GM03348 (cell line): ENCODE measurements at regions not wholly inside any gene's neighbourhood (a gene's known extent, or its start where the extent isn't known, plus 50 kb on each side); places are given as distances from the start of the nearest gene placed in this dataset.

Source experiments
- DNase-seq: peaks from one replicate; pipeline ENCODE4 v3.0.0; 2012; ENCODE audit warnings: low spot score

DNA sequence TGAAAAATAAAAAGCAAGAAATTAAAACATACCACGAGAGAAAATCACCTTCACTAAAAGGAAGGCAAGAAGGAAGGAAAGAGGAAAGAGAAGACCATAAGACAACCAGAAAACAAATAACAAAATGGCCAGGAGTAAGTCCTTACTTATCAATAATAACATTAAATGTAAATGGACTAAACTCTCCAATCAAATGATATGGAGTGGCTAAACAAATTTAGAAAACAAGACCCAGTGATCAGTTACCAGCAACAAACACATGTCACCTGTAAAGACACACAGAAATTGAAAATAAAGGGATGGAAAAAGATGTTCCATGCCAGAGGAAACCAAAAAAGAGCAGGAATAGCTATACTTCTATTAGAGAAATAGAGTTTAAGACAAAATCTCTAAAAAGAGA, 85.0 kb upstream of the SLC38A4 start:
- DNase-seq = no peak

DNA sequence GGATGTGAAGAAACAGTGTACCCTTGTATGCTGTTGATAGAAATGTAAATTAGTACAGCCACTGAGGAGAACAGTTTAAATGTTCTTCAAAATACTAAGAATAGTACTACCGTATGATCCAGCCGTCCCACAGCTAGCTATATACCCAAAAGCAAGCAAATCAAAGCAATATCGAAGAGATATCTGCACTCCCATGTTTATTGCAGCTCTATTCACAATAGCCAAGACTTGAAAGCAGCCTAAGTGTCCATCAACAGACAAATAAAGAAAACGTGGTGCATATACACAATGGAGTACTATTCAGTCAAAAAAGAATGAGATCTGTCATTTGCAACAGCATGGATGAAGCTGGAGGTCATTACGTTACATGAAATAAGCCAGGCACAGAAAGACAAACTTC, 88.5 kb upstream of the SLC38A4 start:
- no peak for DNase-seq

DNA sequence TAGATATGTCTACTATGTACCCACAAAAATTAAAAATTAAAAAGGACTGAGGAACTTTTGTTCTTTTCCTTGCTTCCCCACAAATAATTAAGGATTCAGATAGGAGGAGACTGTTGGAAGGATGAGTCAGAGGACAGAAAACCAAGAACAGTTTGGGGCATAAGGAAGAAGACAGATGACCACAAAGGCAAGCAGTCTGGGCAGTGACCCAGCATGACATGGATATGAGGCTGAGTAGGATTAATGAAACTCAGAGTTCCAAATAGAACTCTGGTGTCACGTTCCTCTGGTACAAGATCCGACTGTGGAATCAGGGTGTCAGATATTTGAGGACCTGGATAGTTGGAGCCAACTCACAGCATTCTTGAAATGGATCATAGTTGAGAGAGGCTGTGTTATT, 89.3 kb upstream of the SLC38A4 start:
- peak; percentile 74 for DNase-seq

DNA sequence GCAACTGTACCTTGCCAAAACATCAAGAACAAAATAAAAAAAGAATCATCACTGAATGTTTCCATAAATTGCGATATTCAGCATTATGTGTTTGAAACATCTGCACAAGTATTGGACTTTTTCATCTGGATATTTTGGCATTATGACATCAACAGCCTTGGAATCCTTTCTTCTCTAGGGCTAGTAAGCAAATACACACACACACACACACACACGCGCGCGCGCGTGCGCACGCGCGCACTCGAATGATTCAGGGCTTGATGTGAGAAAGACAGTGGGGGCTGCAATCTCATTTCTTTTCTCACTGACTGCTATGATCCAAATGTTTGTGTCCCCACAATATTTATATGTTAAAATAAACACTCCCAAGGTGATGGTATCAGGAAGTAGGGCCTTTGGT, 90.0 kb upstream of the SLC38A4 start:
- DNase-seq = peak; percentile 53

DNA sequence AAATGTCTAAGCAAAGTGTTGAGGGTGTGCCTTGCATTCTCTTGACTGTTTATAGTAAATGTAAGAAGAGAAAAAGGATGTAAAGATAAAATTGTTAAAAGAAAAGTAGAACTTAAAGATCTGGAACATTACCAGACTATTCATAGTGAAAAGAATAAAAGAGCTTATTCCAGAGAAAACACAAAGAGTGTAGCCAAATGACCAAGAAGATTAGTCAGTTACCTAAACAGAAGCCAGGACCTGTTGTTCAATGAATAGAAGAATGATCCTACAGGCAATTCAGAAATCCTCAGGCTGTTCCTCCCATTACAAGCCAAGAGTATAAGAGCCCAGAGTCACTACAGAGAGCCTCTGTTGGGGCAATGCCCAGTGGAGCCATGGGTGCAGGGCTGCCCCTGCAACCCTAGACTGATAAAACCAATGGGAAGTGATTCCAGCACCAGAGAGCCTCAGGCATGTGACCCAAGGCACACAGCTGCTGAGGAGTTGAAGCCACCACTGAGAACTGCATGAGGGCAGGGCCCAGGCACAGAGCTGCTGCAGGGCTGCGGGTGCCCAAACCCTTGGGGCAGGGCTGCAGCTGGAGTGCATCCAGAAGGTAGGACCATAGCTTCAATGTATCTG, 91.1 kb upstream of the SLC38A4 start:
- DNase-seq = no peak

DNA sequence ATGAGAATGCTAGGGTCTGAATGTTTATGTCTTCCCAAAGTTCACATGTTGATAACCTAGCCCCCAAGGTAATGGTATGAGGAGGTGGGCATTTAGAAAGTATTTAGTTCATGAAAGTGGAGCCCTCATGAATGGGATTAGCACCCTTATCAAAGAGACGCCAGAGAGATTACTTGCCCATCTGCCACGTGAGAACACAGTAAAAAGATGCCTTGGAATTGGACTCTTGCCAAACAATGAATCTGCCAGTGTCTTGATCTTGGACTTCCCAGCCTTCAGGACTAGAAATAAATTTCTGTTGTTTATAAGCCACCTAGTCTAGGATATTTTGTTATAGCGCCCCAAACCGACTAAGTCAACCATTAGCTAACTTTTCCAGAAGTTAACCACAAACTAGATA, 92.0 kb upstream of the SLC38A4 start:
- no peak for DNase-seq

DNA sequence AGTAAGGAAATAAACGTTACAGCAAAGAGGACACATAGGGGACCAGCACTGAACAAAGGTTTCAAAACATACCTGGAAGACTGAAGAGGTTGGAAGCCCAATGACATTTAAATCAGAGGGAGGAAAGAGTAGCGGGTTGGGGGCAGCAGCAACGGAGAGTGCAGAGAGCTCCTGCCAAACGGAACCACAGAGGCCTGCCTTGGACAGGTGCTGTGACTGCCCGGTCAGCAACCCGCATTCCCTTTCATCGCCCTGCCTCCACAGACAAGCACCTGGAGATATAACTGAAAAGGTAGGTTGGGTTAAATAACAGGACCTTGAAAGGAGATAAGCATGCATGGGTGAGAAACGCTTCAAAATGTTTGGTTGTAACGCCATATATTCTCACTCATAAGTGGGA, 92.8 kb upstream of the SLC38A4 start:
- DNase-seq = no peak

DNA sequence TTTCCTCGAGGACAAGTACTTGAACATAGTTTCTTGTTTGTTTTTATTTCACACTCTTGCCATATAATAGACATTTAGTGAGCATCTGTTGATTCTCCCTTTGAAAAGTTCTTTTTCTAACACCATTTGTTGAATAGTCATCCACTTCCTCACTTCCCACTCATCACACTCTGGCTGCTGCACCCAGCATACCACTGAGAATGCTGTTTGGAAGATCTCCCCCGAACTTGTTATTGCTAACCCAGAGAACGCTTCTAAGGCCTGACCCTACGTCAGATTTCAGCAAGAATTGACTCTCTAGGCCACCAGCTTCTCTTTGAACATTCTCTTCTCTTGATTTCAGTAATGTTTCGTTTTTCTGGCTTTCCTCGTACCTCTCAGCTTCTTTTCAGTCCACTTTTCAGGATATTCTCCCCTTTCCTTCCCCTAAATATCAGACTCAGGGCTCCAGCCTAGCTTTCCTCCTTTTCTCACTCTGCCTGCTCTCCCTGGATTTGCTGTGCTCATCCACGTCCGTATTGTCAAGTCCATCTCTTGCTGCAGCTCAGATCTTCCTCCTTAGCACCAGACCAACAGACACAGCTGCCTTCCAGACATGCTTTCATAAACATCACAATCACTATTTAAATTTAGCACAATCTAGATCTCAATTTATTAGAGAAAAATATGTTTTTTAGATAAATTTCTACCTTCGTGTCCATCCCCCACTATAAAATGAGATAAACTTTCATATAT, 94.0 kb upstream of the SLC38A4 start:
- DNase-seq = peak; percentile 59

DNA sequence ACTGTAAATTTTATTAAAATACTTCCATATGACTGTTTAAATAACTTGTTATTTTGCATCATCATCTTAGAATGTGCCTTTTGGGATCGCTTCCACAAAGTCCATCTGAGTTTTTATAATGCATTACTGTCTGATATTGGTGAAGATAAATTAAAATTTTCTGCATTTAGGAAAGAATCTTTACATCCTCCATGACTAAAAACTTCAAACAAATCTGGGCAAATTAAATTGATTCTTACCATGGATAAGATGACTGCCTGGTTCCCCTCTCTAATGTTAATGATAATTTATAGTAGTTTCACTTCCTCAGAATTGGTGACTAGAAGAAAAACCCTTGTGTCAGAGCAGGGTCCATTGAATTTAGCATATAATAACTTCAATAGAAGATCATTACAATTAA, 94.7 kb upstream of the SLC38A4 start:
- no peak for DNase-seq

DNA sequence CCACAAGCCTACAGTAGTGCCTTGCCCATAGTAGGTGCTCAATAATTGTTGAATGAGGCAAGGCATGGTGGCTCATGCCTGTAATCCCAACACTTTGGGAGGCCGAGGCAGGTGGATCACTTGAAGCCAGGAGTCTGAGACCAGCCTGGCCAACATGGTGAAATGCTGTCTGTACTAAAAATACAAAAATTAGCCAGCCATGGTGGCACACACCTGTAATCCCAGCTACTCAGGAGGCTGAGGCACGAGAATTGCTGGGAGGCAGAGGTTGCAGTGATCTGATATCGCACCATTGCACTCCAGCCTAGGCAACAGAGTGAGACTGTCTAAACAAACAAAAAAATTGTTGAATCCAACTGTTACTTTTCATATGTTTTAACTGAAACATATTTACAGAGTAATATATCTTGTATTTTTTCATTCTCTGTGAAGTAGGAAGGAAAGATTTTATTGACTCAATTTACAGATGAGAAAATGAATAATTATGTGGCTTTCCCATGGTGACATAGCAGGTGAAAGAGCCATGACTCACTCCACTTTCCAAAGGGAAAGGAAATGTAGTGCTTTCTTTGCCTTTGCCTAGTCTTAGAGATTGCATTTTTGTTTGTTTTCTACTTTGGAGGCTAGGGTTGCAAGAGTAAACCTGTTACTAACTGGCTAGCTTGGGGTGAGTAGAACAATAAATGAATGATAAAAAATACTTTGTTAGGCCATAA, 95.4 kb upstream of the SLC38A4 start:
- DNase-seq = peak; percentile 39

DNA sequence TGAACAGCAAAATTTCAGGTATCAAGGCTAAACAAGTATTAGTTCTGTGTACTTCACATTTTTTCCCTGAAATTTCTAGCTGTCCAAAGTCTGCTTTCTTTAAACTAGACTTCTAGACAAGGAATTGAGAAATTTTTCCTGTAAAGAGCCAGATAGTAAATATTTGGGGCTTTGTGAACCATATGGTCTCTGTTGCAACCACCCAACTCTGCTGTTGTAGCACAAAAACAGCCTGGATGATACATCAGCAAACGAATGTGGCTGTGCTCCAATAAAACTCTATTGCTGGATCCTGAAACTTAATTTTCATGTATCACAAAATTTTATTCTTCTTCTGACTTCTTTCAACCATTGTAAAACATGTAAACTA, 96.0 kb upstream of the SLC38A4 start:
- peak; percentile 62 for DNase-seq

DNA sequence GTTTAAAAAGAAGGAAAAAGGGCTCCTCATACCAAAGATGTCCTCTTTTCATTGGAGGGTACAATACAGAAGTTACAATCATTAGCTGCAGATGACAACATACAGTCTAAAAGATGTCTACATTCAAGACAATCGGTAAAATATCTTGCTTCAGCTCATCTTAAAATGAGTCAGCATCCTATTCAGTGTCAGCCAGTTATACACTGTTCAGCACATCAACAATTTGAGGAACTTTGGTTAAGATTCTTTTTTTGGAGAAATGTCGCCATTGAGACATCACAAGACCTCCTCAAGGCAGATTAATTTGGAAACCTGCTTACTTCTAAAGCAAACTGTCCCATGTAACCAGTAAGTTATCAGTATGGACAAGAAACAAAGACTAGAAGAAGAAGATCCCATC, 100.7 kb upstream of the SLC38A4 start:
- DNase-seq = no peak

DNA sequence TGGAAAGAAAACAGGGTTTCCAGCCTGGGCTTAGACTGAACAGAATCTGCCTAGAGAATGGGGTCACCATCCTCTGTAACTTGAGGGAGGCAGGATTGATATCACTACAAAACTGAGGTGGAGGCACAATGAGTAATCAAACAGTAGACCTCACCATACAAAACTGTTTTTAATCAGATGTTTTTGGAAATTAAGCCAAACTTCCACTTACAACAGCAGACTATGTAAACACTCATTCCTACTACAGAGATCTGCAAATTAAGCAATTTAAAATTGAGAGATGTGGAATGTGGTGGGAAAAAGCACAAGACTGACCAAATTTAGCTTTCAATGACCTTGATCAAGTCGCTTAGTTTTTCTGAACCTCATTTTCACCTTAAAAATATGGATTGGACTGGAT, 104.3 kb upstream of the SLC38A4 start:
- DNase-seq = no peak

DNA sequence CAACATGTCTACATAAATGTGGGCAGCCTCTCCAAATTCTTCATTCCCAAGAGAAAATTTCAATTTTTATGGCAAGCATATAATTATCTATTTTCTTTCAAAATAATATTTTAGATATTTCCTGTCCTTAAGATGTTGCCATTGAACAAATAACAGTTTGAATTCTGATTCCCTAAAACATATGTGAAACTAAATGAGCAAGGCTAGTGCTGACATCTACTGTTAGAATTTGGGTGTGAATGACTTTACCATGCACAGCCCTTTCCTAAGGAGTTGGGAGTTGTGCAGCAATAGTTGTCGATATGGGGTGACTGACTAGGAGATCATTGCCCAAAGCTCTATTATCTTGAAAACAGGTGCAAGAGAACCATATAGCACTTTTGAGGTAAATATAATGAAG, 108.2 kb upstream of the SLC38A4 start:
- DNase-seq = peak; percentile 61

DNA sequence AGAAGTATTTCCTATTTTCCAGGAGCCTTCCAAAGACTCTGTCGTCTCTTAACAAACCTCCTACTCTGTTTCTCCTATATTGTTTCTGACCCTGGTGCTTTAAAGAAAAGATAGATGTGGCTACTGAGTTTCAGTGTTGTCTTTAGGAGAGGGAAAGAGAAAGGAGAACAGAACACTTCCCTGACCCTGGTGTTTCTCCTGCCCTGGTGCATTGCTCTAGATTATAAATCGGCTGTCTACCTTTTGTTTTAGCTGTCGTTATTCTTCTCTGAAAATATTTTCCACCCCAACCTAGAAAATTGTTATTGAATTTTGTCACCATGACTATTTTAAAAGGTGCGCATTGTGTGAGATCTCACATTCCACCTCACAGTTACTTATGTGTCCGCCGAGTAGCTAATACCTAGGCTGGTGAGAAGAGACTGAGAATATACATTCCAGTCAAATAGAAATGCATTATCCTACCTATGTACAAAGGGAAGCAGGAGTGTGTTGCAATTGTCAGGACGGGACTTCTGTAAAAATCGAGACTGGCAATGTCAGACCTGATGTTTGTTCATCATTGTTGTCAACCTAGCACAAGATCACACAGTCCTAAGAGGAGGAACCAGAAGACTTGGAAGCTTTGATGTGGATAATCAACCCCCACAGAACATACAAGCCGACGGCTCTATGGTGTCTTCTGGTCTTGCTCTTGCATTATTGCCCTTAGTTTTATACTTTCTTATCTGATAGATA, 108.7 kb upstream of the SLC38A4 start:
- no peak for DNase-seq

DNA sequence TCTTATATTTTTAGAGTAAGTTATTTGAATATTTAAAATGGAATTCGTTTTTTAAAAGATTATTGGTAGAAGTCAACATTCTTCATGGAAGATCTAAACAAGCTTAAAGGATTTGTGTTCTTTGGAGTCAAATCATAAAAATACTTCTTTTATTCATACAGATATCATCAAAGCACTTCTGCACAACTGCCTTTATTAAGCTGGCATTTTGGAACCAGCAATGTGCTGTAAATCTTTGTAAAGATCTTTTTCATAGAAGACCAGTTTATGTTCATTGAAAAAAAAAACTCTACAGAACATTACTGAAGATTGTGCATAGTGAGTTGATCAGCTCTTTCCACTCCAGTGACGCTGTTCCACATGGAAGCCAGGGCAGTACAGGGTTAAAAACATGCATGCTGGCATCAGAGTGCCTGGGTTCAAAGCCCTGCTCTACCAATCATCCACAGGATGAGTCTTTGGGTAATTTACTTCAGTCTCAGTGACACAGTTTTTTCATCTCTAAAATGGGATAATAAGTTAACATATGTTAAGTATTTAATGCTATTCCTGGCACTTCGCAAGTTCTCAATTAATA, 109.6 kb upstream of the SLC38A4 start:
- DNase-seq = no peak

DNA sequence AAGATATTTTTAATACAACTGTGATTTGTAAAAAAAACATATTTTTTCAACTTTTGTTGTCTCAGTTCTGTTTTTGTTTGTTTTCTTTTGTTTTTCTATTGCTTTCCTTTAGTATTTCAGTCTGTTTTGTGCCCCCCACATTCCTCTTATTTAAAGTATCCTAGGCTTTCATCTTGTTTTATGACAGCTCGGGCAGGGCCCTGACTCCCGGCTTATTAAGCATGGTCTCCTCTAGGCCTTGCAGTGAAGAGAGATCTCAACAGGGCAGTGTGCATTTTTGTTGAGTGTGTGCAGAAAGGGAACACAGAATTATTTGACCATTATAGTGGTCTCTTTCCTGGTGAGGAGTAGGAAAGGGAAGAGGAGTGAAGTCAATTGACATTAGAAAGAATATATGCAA, 110.2 kb upstream of the SLC38A4 start:
- DNase-seq = no peak

DNA sequence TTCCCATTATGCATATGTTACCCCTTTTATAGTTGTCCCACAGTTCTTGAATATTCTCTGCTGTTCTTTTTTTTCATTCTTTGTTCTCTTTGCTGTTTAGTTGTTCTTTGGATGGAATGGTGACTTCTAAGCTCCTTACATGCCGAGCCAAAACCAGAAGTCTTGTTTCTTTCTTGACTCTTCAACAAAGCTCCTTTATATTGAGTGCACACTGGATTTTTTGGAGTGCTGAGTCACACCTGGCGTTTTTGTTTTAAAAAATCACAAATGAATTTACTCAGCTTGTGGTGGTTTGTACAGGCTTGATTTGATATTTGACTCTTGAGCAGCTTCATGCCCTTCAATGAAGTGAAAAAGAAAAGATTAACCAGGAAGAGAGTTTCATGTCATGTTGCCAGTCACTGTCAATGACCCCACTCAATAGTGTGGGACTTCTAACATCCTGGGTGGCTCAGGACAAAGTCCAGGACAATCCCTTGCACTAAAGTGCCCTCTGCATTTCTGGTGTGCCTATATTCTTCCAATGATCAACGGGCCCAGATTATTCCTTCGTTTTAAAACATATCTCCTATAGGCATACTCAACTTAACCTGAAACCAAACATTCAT, 112.4 kb upstream of the SLC38A4 start:
- no peak for DNase-seq

DNA sequence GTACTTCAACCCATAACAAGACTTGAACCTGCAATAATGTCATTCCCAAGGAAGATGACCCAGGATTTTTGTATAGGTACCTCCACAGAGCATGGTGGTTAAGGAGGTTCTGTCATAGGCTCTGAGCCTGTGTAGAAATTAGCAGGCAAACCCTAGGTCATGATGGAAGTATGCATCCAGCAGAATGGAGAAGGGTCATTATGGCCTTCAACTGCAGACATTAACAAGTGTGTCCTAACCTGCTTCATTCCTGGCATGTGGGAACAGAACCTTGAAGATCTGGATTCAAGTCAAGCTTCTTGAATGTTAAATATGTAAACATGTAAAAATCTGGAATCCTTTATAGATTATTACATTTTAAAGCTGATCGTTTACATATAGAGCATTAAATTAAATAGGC, 116.2 kb upstream of the SLC38A4 start:
- DNase-seq = no peak

DNA sequence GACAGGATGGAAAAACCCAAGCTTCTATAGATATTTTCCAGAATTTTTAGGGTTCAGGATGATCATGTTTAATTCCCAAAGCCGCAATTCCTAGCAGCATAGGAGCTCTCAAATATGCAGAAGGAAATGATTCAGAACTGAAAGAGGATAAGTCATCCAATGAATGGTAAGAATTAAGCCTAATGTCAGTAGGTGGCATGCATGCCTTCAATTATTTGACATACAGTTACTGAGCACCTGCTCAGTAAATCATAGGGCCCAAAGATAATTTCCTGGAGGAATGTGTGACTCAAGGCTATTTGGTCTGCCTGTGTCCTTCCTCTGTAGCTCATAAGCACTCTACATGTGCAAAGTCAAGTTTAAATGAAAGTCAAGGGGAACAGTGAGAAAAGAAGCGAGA, 116.8 kb upstream of the SLC38A4 start:
- peak; percentile 58 for DNase-seq

DNA sequence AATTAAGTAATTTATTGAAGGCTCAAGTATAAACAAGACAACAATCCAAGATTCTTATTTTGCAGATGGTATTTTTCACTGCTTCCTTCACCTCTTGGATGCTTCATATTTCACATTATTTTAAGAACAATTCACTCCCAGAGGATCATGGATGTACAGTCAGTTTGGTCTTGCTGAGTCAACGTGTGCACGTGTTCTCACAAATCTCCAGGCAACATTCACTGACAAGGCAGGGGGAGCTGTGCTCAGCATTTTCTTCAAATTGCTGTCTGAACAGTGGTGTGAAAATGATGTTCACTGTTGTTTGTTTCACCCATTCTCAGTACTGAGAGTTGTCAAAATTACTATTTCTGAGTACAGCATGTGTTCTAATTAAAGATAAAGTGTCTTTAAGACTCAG, 118.3 kb upstream of the SLC38A4 start:
- DNase-seq = peak; percentile 43

DNA sequence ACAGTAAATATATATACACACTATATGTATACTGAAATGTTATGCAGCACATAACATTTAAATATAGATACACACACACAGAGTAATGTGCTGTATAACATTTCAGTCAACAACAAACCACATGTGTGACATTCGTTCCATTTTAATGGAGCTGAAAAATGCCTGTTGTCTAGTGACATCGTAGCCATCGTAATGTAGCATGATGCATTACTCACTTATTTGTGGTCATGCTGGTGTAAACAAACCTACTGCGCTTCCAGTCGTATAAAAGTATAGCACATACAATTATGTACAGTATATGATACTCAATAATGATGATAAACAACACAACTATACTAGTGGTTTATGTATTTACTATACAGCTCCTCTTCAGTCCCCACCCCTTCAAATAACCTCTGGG, 119.0 kb upstream of the SLC38A4 start:
- DNase-seq = no peak
